DMS153 treated with DMSO at 0.1 percent for 48 hours (cell line): ENCODE measurements at regions not wholly inside any gene's neighbourhood (a gene's known extent, or its start where the extent isn't known, plus 50 kb on each side); places are given as distances from the start of the nearest gene placed in this dataset.
A peak's percentile ranks its signal among the peaks of the same experiment; 100 is the strongest.

Source experiments
- DNase-seq: peaks from one replicate; lab custom pipeline; 2025; ENCODE audit not compliant: unreplicated experiment; lab: John Stamatoyannopoulos, UW

DNA sequence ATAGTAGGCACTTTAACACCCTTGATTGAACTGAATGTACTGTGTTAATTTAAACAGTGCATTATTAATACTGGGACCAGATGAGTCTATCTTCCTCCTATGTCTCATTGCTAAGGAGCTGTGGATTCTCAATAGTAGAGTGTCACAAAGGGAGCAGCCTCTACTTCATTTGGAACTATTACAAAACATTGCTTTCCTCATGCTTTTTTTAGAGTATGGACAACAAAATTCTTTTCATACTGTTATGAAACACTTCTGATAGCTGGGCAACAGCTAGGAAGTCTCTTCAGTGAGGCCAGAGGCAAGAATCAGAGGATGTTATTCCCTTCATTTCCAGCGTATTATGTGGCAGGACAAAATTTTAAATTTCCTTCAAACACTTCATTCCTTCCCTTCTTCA, 160.8 kb downstream of the FBXO8 start:
- no peak for DNase-seq

DNA sequence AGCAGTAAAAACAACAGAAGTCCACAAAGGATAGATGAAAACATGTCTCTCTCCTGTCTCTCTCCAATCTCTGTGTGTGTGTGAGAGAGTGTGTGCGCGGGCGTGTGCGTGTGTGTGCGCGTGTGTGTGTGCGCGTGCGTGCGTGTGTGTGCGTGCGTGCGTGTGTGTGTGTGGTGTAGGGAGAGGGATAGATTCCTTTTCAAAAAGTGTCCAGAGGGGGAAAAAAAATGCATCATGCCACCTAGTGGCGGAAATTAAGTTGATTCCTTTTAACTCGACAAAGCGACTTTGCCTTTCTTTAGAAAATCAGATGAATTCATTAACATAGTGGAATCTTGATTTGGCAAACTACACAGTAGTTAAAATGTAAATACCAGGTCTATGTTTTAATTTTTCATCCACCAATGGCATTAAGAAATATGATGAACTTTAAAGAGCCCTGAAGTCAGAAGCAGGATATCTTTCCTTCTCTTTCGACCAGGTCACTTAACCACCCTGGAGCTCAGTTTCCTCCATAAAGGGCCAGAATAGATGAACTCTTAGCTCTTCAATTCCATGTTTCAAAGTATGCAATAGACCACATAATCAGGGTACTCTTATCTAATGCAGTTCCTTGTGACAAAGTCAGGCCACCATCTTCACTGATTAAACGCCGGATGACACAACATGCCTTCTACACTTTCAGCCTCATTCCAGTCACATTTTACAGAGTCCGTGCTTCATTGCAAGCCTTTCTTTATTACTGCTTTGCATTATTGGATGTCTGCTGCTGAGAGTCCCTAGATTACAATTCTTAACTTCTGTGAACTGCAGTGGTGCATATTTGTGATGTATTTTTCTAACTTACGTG, 162.8 kb downstream of the FBXO8 start:
- peak; percentile 37 for DNase-seq

DNA sequence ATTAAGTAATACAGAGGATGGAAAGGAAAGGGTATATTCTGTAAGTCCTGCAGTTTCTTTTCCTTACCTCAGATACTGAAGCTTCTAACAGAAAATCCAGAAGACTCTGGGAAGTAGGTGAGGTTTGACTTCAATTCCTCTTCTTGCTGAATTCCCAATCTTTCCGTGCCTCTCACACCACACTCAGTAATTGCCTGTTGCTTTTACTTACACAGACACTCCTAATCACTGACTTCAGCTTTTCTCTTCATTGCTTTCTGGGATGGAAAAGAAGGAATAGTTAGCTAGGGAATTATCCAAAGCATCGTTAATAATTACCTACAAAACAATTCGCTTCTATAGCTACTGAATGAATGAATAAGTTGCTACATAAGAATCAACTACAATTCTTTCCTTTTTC, 163.6 kb downstream of the FBXO8 start:
- DNase-seq: no peak

DNA sequence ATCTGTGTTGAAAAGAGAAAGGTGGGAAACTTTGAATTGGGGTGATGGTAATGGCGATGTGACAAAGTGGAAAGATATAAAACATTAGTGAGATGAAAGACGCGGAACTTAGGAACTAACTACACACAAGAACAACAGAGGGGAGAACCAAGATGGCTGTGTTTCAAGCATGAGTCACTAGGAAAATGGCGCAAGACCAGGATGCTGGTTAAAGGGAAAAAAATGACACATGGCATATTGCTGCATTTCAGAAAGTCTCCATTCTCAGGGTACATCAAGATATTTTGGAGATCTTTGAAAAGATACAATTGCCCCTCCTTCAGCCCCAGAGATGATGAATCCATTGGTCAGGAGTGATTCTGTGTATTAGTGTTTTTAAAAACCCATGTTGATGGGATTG, 164.4 kb downstream of the FBXO8 start:
- DNase-seq: no peak

DNA sequence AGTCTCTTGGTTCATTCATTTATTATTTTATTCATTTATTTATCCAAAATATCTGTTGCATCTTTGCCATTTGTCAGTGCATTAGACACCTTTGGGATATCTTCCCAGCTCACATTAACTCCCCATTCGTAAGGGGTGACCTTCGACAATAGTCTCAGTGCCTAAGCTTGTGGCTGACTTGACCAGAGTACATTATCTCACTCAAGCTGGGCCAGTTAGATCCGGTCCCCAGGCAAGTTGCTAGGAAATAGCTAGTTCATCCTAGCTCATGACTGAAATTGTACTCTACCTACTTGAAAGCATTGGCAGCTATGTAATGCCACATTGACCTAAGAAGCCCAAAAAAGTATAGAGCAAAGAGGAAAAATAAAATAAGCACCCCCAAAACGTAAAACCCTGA, 165.3 kb downstream of the FBXO8 start:
- DNase-seq: no peak

DNA sequence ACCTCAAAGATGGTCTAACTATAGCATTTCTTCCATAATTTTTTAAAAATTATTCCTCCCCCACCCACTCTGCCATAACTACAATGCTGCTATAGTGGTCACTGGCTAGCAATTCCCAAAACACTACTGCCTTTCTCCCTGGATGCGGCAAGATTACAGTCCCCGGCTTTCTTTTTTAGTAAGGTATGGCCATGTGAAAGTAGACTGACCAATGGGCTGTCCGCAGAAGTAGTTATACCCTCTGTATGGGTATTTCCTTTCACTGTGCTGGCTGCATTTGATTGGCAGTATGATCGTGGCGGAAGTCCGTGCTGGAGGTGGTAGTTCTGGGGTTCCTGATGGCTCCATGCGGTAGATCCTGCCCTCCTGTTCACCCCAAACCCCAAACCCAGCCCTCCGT, 166.0 kb downstream of the FBXO8 start:
- no peak for DNase-seq

DNA sequence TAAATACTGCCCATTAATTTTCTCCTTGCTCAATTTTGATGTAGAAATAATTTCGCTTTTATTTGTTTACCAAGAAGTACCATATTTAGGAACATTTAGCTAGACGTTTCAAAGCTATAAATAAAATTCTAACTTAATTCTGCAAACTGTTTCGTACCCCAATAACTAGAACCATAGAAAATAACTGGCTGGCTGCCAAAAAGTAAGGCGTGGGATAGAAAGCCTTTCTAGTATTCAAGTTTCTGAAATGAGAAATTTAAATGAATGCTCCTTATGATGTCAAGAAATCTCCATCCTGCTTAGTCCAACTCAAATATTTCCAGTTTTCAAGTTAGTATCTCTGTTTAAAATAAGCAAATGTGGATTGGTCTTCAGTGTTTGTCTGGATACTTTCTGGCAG, 167.4 kb downstream of the FBXO8 start:
- DNase-seq: no peak

DNA sequence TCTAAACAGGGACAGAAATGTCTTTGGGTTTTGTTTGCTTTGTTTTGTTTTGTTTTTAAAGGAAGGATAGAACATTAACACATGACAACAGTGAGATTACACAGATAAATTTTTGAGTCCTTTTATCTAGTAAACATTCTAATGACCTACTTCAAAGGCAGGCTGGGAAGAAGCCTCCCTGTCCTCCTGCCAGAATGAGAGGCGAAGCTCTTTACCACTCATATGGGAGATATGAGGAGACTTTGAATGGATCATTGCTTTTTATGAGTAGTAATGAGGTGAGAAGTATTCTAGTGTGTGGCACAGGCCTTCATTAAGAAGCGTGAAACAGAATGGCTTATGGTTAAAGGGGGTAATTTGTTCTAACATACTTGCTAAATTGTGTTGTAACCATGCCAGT, 172.0 kb downstream of the FBXO8 start:
- DNase-seq: no peak

DNA sequence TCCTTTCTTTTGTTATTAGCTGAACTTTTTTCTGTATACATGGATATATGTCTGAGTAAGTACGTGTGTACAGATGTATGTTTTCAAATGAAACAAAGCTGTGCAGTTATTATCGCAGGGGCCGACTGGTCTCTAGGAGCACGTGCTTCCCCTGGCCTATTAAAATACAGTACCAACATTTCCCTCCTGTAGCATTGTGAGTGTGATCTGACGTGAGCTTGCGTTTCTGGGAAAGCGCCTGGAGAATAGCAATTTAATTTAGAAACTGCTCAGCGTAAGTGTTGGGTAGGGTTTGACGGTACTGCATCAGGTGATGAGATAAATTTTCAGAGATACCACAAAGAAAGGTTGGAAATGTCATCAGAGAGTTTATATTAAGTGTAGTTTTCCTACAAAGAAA, 173.3 kb downstream of the FBXO8 start:
- DNase-seq: no peak

DNA sequence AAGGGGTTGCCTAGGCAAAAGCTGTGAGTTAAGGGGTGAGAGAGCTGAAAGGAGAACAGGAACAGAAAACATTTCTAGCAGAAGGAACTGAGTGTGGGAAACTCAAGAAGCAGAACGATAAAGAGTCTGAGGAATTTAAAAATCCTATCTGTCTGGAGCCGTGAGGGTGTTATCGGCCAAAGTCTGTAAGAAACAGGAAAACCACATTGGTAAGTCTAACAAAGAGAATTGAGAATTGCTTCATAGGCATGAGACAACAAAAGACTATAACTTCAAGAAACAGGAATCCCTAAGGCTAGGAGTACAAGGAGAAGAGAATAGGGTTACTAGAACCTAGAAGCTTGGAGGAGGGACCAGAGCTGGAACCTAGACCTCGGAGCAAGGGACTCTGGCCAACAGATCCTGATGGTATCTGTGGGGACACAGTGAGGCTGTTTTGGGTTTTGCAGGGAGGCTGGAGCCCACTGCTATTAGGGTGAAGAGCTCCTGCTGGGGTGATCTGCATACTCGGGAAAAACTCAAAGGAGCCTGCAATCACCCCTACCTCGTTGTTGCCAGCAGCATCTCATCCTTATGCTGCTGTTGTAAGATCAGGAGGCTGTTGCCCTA, 175.6 kb downstream of the FBXO8 start:
- DNase-seq: no peak

DNA sequence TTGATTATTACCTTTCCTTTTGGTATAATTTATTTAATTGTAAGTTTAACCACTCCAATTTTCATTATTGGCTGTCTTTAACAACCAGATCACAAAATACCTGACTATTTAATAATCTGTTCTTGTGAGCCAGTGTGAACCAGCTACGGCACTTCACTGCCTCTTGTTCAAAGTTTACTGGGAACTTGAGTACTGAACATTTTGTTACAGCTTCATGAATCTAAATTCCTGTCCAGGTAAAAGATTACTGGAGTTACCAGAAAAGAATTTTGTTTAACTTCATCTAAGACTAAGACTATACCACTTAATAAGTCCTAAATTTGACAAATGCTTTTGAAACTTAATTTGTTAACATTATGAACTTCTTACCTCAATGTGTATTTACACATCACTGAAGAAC, 178.3 kb downstream of the FBXO8 start:
- no peak for DNase-seq

DNA sequence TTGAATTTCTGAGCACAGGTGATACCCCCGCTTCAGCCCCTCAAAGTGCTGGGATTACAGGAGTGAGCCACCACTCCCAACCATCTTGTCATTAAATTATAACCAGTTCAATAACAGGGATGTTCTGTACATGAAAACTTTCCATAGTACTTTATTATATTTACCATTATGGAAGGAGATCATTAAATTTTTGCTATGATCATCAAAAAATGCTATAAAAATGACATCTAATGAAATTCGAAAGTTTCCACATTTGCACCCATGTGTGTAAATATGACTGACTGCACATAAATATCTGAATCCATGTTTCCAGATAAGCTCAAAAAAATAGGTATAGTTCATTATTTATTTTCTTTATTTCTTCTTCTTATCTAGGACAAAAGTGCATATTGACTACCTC, 182.6 kb downstream of the FBXO8 start:
- no peak for DNase-seq

DNA sequence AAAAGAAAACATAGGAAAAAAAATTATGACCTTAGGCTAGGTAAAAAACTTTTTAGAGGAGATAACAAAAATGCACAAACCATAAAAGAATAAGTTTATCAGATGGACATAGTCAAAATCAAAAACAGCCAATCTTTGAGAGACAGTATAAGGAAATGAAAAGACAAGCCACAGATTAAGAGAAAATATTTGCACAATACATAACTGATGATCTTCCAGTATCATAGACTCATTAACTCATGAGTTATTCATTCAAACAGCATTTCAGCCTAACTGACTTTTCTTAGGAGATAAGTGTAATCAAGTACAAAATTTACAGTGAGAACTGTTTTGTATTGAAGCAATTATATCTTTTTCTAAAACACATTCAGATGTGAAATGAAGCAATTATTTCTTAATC, 183.8 kb downstream of the FBXO8 start:
- no peak for DNase-seq

DNA sequence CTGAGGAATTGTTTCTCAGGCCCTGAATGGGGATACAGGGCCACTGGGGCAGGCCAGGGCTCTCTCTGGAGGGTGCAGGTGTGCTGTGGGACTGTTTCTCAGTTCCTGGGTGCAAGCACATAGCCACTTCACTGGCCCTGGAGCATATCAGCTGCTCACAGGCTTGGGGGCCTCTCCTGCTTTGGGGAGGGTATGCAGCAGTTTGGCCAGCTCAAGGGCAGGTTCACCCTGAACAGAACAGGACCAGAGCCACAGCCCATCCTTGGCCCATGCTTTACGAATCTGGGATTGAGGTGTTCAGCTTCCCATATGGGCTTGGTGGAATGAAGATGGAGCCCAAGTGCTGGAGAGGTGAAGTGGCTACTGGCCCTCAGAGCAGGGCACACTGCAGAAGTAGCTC, 186.5 kb downstream of the FBXO8 start:
- no peak for DNase-seq

DNA sequence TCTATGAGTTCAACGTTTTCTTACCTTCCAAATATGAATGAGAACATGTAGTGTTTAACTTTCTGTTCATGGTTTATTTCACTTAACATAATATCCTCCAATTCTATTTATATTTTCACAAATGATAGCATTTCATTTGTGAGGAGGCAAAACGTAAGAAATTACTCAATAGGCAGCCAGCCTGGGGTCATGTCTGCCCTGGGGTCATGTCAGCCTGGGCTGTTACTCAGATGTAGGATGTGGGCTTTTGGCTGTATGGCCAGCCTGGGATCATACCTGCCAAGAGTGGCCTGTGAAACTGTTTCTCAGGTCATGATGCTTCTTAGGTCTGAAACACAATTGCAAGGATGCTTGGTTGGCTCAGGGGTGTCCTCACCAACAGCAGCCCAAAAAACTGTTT, 187.0 kb downstream of the FBXO8 start:
- no peak for DNase-seq

DNA sequence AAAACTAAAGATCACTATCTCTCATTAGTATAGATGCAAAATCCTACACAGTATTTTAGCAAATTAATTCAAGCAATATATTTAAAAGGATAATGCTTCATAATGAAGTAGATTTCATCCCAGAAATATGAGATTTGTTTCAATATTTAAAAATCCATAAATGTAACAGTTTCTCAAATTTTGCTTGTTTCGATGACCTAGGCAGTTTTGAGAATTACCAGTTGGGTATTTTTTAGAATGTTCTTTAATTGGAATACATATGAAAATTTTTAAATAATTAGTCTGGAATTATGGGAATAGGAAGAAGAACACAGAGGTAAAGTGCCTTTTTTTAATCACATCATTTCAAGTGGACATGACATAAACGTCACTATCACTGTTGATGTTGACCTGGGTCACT, 192.3 kb downstream of the FBXO8 start:
- DNase-seq: no peak

DNA sequence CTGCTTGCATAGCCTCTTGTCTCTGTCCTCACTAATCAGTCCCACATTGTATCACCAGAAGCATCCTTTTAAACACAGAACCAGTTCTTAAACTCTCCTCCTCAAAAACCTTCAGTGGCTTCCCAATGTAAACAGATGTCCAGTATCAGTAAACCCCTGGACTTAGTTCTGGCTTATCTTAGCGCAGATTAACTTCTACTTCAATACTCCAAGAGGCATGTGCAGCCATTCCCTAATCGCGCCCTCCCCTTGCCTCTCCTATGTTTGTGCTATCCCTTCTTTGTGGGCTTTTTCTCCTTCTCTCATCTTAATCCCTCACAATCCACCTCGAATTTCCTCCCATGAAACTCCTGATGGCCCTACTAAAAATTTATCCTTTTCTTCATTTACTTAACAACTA, 193.8 kb downstream of the FBXO8 start:
- DNase-seq: no peak

DNA sequence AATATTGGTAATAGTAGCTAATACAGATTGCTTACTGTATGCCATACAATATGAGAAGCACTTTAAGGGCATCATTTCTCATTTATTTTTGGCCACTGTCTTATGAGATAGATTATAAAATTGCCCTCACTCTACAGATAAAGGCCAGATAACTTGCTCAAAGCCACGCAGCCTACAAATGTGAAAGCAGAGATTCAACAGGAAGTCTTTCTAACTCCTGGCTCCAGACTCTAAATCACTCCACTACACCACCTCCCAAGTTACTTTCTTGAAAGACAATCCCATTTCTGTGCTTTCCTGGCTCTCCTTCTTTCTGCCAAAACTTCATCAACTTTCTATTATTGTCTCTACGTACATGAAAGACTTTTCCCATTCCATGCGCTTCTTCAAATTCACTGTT, 194.7 kb downstream of the FBXO8 start:
- DNase-seq: no peak

DNA sequence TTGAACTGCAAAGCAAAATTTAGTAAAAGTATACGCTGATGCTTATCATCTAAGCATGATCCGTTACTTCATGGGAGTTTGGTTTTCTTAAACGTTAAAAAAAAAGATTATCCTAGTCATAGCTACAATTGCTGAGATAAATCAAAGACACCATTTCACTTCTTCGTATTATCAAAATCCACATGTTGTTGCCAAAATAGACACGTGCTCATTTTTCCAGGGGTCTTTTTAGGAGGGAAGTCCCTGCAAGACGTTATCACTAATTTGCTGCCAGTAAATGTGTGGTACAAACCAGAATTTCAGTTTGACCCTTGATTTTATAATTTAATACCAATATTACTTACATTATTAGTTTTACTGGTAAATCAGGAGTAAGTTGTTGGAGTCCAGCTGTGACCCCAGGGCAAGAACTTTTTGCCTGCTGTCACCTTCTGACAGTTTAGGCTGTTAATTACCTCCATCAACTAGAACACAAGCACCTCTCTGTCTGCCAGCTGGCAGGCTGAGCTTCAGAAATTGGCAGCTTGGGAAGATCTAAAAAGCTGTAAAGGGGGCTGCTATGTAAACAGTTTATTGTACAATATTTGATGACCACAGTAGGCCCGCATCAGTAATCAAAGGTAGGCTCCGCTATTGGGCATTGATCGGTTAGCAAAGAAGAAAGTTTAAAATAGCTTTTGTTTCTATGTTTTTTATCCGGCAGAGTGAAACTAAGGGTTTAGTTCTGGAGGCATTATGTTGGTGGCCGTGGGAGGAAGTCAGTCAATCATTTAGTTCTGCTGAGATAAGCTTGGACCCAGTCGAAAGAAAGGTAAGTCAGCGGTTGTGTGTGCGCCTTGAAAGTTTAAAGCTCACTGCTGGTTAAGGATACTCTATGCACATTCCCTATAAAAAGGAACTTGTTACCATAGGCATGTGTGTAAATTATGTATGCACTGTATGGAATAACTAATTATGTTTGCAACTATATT, 196.4 kb downstream of the FBXO8 start:
- DNase-seq: no peak

DNA sequence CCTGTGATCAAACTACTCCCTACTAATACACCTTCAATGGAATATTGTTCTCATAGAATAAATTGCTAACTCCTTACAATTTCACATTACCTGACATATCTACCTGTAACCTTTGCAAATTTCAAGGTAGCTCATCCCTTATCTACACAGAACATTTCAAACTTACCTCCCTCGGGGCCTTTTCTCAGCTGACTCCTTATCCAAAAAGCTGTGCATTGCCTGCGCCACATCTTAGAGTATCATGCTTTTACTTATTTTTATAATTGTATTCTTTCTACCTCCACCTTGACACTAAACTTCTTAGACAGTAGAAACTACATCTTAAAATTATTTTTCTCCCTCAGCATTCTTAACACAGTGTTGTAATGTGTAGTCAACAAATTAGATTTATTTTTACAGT, 198.5 kb downstream of the FBXO8 start:
- DNase-seq: no peak

DNA sequence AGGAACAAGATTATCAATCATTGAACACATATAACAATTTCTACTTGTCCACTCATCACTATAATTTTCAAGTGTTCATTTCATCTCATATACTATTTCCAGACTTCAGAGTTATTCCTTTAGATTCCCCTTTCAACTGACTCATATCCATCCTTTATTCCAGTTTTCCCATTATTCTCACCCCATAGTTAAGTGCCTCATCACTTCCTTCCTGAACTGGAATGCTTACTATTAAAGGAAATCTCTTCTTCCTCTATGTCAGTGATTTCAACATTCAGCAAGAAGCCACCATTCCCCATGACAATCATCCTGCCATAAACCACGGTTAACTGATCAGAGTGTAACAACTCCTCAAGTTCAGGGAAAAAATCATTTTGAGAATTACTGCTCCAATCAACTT, 198.9 kb downstream of the FBXO8 start:
- no peak for DNase-seq

DNA sequence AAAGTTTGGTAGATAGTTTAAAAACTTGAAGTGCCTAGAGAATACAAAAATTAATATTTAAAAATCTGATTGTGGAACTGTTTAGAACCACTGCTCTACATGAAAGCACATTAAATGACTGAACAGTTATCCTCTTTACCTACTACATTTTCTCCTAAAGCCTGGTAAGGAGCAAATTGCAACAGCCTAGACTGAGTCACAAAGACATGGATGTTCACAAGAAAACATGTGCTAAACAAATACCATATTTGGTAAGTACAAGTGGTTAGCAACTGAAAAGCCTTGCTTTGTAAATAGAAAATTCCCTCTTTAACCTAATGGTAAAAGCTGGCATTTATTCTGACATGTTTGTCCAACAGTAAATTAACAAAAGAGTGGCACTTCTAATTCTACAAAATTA, 203.1 kb downstream of the FBXO8 start:
- DNase-seq: no peak
